ENCODE measurements at regions not wholly inside any gene's neighbourhood (a gene's known extent, or its start where the extent isn't known, plus 50 kb on each side); places are given as distances from the start of the nearest gene placed in this dataset.

- no peak for FAIRE-seq
These were observed 148.5 kb downstream of the INHBB start for GRCh38 chr2:120494446-120494845.

DNA sequence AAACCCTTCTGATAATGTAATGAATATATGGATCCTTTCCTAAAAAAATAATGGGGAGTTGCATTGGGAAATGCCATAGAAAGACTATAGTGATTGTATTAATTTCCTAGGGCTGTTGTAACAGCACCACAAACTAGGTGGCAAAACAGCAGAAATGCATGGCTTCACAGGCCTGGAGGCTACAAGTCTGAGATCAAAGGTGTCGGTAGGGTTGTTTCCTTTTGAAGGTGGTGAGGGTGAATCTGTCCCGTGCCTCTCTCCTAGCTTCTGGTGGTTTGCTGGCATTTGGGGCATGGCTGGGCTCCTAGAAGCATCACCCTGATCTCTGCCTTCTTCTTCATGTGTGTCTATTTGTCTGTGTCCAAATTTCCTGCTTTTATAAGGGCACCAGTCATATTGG, 149.7 kb downstream of the INHBB start:
- FAIRE-seq (no peak), DNase-seq (ENCODE audit: low spot score in 2 of 2) (no peak)

More at GRCh38 chr2:120494446-120494845, 148.5 kb downstream of the INHBB start:
- no peak for DNase-seq (ENCODE audit: low spot score in 2 of 2)

GRCh38 chr2:120496235-120496634, 150.3 kb downstream of the INHBB start:
- no peak for DNase-seq (ENCODE audit: low spot score in 2 of 2)
- FAIRE-seq: no peak

DNA sequence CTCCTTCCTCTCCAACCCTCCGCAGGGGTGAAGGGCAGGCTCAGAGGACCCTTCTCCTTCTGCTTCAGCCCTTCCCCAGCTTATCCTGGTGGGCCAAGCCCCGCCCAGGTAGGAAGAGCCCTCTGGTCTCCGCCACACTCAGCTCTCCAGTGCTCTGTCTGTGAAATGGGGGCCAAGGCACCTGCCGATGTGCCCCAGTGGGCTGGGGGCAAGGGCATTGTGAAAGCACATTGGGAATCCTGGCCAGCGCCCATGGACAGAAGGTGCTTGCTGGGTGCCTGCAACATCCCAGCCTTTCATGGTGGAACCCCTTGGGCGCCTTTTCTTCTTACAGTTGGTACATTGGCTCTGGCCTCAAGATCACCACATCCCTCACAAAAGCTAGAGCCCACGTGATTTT, 150.8 kb downstream of the INHBB start:
- FAIRE-seq: no peak
- no peak for DNase-seq (ENCODE audit: low spot score in 2 of 2)

- DNase-seq (ENCODE audit: low spot score in 2 of 2) (no peak), FAIRE-seq (no peak)
These were observed 151.5 kb downstream of the INHBB start for GRCh38 chr2:120497261-120497977.

- FAIRE-seq: no peak
- no peak for DNase-seq (ENCODE audit: low spot score in 2 of 2)
These were observed 152.2 kb downstream of the INHBB start for GRCh38 chr2:120498121-120498520.

GRCh38 chr2:120498576-120499394, 152.8 kb downstream of the INHBB start:
- FAIRE-seq (no peak), DNase-seq (ENCODE audit: low spot score in 2 of 2) (no peak)

DNA sequence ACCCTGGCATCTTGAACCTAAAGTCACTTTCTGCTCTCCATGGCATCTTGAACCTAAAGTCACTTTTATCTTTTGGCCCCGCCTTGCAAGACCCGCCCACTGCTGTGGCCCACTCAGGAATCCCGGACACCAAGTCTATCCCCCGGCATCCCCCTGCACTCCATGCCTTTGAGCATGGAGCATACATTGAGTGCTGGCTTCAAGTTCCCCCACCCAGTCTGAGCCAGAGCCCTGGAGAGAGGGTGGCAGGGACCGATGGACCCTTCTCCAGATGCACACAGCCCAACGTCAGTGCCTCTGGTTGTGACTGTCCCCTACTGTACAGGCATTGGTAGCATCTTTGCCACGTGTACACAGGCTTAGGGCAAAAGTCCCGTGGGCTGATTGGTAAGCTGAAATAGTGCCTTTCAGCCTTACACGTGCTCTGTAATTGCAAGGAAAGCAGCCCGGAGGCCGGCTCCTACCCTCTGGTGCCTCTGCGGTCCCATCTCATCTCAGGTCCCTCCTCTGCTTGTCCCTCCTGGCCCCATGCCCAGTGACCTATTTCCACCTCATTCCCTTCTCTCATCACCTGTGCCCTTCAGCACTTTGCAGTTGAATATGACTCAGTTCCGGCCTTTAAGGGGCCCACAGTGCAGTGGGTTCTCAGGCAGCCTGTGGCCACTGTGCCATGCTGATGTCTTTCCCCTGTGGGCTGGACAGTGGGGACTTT, 154.0 kb downstream of the INHBB start:
- FAIRE-seq (no peak), DNase-seq (ENCODE audit: low spot score in 2 of 2) (no peak)

DNA sequence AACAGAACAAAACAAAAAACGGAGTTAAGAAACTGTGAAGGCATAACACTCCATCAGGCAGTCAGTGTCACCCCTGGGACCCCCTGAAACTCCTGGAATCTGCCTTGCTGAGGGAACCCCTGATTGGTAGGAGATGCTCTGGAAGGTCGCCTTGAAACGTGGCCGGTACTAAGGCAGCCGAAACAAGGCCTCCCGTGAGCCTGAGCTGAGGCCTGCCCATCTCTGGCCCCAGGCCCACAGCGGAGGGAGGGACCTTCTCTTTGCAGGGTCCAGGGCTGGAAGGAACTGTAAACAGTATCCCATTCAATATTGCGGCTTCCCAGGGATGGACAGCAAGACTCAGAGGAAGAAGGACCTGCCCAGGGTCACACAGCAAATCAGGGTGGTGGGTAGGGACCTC, 155.7 kb downstream of the INHBB start:
- DNase-seq (ENCODE audit: low spot score in 2 of 2) (no peak), FAIRE-seq (no peak)

GRCh38 chr2:120502357-120502756, 156.4 kb downstream of the INHBB start:
- DNase-seq (ENCODE audit: low spot score in 2 of 2) (no peak), FAIRE-seq (no peak)

DNA sequence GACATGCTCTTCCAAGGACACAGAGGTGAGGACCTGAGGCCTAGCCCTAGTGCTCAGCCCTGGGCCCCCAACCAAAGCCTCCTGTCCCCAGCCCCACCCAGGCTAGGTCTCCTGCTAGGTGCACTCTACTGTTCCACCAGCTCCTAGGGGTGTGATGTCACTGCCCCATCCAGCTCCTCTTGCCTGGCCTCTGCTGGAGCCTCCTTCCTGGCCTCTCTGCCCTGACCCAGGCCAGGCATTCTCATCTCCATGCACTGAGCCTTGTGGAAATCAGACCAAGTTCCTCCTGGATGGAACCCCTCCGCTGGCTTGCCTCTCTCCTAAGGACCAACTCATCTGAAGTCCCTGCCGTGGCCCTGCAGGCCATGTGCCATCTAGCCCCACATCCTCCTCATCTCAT, 156.8 kb downstream of the INHBB start:
- DNase-seq (ENCODE audit: low spot score in 2 of 2) (no peak), FAIRE-seq (no peak)

GRCh38 chr2:120503206-120503792, 157.4 kb downstream of the INHBB start:
- DNase-seq (ENCODE audit: low spot score in 2 of 2): no peak

GRCh38 chr2:120503793-120504571, 158.0 kb downstream of the INHBB start:
- no peak for FAIRE-seq
- no peak for DNase-seq (ENCODE audit: low spot score in 2 of 2)

More at GRCh38 chr2:120503206-120503792, 157.4 kb downstream of the INHBB start:
- no peak for FAIRE-seq

DNA sequence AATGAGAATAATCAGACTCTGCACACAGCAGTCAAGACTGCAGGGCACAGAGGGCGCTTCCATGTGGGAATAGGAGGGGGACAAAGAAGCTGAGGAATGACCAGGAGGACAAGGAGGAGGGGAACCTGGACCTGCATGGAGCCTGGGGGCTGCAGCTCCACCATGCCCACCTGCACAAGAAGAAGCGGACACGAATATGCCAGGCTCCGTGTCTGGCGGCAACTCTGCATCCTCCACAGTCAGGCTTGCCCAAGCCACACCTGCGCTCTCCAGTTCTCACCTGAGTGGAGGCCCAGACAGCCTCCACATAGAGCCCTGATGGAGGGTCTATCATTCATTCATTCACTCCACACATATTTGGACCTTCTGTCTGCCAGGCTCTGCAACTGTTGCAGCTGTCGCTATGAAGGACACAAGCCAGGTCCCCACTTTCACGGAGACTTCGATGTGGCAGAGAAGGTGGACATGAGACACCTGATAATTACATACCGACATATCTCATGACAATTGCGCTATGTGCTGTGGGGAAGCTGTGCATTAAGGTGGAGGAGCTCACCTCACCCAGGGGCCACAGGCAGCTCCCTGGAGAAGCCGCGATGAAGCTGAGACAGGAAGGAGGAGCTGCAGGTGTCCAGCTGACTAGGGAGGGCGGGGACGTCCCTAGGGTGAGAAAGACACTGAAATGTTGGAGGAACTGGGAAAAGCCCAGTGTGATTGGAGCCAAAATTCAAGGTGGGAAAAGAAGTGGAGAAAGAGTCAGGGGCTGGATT, 159.2 kb downstream of the INHBB start:
- no peak for FAIRE-seq
- no peak for DNase-seq (ENCODE audit: low spot score in 2 of 2)

- DNase-seq (ENCODE audit: low spot score in 2 of 2) (no peak), FAIRE-seq (no peak)
These were observed 162.7 kb downstream of the INHBB start for GRCh38 chr2:120508567-120509041.

- no peak for FAIRE-seq
- no peak for DNase-seq (ENCODE audit: low spot score in 2 of 2)
These were observed 163.4 kb downstream of the INHBB start for GRCh38 chr2:120509213-120509815.

DNA sequence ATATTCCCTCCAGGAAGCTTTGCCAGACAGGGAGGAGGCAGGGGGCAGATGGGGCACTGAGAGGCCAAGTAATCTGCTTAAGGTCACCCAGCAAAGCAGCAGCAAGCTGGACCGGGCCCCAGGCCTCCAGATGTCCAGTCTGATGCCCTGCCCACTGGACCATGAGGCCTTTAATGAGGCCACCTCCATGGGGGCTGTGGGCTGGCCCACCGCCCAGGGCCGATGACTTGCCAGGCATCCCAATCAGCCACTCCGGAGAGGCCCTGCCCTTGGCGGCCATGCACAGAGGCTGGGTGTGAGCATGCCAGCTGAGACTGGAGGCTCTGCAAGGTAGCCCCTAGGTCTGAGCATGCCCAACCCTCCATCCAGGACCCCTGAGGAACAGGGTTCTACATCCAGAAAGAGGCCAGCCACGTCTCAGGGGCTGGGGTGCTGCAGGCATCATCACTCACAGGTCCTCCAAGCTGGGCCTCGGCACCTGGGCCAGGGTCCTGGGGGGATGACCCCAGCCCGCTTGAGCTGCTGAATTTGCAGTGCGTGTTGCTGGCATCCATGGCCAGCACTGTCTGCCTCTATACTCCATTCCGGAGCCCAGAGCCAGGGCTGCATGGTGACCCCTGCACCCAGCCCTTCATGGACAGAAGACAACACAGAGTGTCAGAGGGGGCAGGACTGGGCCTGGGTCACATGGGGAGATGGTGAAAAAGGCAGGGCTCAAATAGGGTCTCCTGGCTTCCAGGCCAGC, 164.2 kb downstream of the INHBB start:
- no peak for DNase-seq (ENCODE audit: low spot score in 2 of 2)

More for the DNA sequence above, 164.2 kb downstream of the INHBB start:
- FAIRE-seq: no peak

Data from frontal cortex (tissue), 3 donors.